ENCODE measurements at regions not wholly inside any gene's neighbourhood (a gene's known extent, or its start where the extent isn't known, plus 50 kb on each side); places are given as distances from the start of the nearest gene placed in this dataset.
"Not testable (repeated sequence)": the region's sequence is repeated elsewhere in the genome, so short reads cannot be mapped to it uniquely, and the experiment has no call there.

DNA sequence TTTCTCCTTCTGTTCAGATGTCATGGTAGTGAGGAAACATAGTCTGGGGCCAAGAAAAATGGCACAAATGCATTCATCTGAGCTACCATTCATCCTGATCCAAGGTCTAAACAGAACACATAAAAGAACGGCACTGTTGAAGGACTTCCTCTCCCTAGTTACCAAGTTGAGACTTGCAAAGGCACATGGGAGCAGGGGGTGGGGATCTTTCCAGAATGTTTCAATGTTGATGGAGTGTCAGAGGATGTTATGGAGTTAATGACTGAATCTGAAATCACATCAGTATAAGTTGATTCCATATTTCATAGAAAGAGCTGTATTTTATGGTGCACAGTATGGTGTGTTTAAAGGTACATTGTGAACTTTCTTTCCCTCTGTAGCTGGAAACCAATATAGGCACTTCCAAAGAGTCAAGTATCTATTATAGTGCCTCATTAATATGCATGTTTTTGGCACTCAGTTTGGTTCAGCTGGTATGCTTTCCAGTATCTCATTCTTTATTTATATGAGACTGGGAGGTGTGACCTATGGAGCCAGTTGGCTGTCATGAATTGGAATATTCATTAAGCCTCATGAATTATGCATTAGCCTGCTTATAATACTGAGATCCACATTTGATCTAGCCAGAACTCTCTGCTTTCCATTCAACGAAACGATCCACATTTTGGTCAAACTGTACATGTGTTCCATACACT, 603.0 kb downstream of the NR2F1-AS1 start:
- no peak for DNase-seq

DNA sequence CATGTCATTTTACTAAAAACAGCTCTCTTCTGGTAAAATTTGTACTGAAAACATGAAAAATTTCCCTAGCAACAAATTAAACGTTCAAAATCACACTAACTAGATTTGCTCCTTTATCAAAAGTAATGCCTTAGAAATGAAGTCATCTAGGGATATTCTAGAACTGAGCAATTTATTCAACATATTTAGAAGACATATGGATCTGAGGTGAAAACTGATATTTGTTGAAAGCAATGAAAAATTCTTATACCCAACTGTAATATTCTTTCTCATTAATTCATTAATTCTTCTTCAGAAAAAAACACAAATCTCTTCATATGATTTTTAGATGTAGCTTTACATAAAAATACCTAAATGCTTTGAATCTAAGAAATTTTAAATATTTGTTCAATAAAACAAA, 604.9 kb downstream of the NR2F1-AS1 start:
- no peak for DNase-seq

DNA sequence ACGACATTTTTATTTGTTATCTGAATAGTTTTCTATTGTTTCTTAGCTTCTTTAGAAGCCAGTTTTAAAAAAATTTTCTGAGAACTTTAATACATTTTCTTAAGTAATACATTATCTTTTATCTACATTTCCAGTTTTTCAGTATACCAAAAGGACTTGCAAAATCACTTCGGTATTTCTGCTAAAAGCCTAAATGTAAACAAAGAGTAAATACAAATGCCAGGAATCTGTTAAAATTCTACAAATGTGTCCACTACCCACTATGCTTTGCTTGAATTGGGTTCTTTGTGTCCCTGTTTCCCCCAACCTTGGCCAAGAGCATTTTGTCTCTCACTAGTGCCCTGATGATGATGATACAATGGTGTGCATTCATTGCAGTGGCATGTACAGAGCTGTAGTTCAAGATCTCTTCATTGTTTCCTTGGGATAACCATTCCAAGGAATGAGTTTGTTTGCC, 611.2 kb downstream of the NR2F1-AS1 start:
- no peak for DNase-seq

DNA sequence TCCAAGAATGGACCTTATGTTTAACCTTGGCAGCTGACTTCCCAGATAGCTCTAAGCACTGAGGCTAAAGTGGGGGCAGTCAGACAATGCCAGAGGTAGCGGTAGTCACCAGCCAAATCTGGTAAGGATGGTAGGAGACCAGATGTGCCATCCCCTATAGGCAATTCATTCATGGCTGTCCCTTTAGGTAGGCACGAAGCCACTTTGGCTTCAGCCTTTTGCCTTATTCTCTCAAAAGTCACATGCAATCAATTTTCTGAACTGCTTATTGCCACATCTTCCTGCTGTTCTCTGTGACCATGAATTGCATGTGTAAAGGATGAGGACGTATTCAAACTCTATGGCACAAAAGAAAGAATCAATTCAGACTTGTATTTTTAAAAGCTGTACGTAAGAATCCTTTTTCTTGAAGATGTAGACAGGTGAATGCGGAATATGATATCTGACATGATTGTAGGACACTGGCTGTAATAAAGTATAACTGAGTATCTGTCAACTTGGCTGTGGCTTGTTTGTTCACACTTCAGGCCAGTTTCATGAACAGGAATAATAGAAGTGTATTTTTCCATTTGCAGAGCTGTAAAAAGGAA, 611.7 kb downstream of the NR2F1-AS1 start:
- DNase-seq, result no peak

DNA sequence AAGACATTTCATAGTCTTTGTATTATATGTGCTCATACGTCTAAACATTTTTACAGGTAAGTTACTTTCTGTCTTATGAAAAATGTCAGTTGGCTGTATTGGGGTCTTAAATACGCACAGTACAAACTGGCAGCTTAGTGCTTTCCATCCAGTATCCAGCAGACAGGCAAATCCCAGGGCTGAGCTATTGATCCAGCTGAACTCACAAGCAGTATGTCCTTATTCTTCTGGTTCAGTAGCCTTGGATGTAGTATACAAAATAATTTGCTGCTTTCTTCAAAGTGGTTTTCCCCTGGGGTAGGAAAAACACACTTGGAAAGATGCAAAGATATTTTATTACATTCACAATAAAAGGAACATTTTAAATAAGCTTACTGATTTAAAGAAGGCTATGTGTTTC, 617.2 kb downstream of the NR2F1-AS1 start:
- no peak for DNase-seq

DNA sequence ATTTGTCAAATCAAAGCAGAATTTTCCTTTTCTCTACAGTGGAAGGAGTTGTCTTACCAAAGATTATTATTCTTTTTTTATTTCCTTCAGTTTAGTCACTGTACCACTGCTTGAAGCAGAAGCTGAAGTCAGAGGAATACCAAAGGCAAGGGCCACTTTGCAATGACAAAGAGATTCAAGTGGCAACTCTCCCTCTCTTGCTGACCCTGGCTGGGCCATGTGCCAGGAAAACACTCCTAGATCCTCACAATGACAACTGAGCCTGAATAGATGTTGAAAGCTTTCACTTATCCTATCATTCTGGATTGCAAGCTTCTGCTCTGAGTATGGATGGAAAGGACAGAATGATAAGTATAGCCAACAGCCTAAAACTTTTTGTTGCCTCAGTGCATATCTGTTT, 618.3 kb downstream of the NR2F1-AS1 start:
- DNase-seq, result no peak

DNA sequence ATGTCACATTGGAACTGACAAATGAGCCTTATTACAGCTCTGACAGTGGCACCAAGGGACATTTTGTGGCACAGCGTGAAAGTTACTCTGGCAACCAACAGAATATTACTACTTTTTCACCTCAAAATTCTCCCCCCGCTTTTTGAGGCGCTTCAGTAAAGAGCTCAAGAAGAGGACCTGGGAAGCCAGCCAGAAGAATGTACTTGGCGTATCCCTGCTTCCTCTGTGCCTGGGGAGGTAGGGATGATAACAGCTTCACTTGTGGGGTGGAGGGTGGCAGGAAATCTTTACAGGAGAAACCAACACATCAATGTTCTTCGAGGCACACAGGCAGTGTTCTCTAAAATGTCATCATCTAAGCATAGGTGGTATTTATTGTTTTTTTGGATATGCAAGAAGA, 624.1 kb downstream of the NR2F1-AS1 start:
- DNase-seq, result no peak

DNA sequence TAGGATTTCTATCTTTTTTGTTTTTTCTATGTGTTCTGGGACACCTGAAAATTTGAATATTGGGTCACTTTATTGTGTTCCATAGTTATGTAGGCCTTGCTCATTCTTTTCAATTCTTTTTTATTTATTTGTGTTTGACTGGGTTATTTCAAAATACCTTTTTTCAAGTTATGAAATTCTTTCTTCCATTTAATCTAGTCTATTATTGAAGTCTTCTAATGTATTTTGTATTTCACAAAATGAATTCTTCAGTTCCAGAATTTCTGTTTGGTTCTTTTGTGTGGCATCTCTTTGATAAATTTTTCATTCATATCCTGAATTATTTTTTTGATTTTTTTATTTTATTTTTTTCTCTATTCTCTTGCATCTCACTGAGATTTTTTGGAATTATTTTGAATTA, 628.8 kb downstream of the NR2F1-AS1 start:
- DNase-seq, result no peak

DNA sequence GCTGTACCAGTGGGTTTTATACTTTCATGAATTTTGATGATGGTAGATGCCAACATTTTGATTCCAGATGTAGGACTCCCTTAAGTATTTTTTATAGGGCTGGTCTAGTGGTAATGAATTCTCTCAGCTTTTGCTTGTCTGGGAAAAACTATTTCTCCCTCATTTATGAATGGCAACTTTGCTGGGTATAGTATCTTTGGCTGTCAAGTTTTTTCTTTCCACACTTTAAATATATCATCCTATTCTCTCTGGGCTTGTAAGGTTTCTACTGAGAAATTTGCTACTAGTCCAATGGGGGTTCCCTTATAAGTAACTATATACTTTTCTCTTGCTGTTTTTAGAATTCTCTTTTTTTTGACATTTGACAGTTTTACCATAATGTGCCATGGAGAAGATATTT, 629.3 kb downstream of the NR2F1-AS1 start:
- no peak for DNase-seq

DNA sequence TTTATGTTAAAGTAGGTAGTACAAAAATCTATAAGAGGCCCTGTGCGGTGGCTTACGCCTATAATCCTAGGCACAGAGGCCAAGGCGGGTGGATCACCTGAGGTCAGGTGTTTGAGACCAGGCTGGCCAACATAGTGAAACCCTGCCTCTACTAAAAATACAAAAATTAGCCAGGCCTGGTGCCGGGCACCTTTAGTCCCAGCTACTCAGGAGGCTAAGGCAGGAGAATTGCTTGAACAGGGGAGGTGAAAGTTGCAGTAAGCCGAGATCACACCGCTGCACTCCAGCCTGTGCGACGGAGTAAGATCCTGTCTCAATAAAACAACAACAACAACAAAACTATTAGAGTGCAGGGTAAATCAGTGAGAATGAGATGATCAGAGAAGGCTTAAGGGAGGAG, 634.5 kb downstream of the NR2F1-AS1 start:
- DNase-seq, result no peak

DNA sequence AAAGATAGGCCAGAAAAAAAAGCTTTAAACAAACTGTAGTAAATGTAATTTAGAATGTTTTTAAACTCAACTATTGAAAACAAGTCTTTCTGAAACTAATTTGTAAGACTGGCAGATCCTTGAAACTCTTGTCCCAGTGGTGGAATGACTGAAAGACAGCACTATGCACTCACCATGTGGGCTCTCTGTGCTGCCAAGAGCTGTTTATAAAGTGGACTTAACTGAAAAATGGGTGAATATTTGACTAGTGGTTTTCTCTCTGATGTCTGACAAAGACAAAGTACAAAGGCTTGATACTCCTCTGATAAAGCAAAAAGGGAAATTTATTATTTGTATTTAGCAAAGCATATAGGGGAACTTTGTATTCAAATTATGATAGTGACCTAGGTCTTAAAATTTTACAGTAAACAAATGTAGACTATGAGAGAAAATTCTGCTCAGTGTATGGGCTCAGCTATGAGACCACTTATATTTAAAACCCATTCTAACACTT, 635.4 kb downstream of the NR2F1-AS1 start:
- DNase-seq, result no peak

DNA sequence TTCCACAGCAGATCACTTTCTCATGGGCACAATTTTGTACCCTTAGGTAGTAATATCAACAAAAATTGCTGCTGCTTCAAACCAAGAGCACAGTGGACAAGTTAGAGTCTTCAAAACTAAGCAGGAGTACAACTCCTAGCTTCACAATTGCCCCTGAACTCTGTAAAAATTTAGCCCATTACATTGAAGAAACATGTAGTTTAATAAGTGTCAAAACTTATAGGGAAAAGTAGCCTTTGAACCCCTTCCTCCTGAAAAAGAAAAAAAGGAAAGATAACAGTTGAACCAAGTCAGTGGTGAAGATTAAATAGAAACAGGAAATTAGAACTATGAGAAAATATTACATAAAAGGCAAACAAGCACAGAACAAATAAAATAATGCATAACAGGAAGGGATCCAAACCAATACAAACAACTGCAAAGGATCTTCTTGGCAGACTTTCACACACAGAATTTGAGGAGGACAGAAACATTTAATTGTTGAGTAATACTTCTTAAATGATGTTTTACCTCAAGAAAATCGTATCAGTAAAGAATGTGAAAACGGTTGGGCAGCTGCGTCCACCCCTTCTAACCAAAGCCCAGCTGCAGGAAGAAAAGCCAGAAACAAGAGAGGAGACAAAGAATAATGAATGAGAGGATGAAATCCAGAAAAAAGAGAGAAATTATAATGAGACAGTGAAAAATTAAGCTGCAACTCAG, 636.0 kb downstream of the NR2F1-AS1 start:
- no peak for DNase-seq

DNA sequence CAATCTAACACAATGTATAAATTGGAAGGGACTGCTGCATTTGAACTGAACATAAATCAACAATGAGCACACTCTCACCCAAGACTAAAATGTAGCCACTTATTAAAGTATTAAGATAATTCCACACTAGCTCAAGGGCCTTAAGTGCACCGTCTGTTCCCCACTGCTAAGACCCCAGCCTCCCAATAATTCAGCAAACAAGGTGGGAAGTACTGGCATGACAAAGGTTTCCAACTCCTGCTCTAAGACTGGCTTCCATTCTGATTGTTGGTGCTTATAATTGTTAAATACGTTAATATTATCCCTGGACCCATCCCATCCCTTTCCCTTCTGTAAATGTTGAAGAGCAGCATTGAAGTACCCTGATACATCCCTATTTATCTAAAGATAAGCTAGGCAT, 636.7 kb downstream of the NR2F1-AS1 start:
- no peak for DNase-seq

DNA sequence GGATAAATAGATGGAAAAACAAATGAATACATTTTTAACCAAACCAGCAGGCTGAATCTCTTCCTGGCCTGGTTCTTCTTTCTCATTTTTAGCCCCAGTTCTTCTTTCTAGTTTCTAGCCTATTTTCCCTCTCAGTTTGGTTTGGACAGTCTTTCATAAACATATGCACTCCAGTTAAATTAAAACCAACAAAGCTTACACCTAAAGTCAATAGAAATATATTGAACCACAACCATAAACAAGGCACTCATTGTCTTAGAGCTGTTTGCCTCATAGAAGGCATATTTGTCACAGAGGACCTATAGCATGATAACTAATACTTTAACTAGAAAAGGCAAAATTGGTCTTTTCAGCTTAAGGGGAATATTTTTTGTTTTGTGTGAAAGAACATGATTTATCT, 638.3 kb downstream of the NR2F1-AS1 start:
- no peak for DNase-seq

DNA sequence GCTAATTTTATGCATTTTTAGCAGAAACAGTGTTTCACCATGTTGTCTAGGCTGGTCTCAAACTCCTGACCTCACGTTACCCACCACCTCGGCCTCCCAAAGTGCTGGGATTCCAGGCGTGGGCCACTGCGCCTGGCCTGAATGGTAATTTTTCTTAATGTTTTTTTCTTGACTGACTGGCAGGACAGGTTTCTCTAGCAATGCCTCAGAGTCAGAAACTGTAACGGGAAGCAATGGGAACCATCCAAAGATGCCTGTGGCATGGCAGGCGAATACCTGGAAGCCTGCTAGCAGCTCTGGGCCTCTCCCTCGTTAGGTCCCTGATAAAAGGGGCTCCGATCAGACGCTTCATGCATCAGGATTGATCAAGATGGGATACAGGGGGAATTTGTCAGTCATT, 639.2 kb downstream of the NR2F1-AS1 start:
- no peak for DNase-seq

DNA sequence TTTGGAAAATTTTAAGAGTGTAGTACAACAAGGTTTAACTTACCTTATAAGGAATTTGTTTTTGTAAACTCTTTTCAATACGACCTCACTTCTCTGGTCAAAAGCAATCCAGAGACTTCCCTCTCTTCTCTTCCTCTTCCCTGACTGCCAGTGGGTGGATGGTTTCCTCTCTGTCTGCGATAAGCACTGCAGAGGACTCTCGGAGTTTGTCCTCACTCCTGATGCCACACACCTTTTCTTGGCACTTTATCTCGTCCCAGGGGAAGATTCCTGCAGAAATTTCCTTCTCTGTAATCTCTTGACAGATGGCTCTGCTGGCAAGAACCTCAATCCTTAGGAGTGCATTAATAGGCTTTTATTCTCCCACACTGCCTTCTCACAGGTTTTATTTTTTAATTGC, 641.6 kb downstream of the NR2F1-AS1 start:
- DNase-seq, result no peak

DNA sequence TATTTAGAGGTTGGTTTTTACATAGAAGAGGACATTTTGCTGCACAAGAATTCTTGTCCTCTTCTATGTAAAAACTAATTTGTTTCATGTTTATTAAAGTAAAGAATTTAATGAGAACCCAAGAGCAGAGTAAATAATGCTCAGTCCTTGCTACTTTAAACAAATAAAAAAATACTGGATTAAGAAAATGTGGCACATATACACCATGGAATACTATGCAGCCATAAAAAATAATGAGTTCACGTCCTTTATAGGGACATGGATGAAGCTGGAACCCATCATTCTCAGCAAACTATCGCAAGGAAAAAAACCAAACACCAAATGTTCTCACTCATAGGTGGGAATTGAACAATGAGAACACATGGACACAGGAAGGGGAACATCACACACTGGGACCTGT, 643.6 kb downstream of the NR2F1-AS1 start:
- DNase-seq, result not testable (repeated sequence)

DNA sequence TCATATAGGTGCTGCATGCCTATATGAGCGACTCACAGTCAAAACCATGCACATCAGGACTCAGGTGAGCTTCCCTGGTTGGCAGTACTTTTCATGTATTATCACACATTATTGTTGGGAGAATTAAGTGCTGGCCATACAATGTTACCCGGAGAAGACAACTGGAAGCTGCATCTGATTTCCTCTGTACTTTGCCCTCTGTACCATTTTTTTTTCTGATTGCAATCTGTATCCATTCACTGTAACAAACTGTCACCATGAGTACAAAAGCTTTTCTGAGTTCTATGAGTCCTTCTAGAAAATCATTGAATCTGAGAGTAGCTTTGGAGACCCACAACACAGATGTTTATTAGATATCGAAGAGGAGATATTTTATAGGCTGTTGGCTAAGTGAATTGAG, 651.0 kb downstream of the NR2F1-AS1 start:
- DNase-seq, result no peak

DNA sequence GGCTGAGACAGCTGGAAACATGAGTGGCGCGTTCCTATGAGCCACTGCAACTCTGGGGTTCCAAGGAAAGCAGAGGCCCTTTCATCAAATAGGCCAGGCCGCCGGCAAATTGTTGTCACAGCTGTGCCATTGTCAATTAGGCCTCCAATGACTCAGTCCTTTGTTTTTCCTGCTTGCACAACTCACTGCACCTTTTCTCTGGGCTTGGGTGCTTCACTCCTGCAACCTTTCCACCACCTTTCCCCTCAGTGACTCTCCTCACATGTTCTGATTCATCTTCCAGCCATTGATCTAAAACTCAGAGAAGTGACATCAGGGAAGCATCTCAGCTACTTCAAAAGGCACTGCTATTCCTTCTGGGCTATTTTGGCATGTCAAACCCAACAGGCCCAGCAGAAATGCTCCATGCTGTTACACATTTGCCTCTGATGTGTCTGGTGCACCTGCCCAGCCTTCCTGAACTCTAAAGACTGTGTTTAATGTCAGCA, 653.7 kb downstream of the NR2F1-AS1 start:
- no peak for DNase-seq

DNA sequence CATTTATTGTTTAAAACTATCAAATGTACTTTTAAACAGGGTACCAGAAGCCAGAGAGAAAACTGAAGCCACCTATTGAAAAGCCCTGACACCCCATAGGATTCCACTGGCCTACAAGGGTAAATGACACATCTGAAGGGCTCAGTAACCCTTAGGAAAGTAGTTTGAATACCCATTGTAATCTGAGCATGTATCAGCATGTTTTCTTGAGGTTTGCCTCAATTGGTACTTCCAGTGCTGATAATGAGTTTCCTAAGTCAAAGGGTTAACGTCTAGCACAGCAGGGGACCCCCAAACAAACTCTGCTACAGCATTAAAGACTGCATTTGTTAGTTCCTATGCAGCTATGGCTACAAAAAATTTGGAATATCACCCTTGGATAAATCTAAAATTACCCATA, 657.1 kb downstream of the NR2F1-AS1 start:
- DNase-seq, result no peak

DNA sequence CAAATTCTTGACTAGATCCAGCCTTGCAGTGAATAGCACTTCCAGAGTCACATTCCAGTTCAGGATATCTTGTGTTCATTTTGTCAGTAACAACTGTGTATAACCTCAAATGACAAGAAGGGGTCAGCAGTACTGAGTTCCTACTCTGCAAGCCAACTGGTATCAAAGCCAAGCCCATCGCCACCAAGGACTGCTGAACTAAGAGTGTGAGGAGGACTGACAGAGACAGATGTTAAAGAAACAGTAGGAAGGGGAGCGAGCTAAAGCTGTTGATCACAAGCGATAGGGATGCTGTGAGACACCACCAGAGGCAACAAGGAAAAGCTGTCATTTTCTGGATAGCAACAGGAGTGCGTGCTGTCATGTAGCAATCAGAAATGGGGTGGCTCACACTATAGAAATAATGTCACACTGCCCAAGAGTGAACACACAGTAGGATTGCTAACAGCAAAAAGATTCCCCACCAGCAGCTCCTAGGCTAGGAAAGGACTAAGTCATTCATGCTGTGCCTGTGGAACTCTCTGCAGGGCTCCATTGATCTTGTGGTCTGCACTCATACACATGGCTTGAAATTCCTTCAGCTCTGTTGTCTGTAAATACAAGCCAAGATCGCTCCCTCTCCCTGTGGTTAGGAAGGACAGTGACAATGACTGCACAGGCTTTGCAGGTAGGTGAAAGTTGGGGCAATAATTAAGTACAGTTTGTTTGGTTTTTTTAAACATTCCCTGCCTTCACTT, 658.6 kb downstream of the NR2F1-AS1 start:
- no peak for DNase-seq

DNA sequence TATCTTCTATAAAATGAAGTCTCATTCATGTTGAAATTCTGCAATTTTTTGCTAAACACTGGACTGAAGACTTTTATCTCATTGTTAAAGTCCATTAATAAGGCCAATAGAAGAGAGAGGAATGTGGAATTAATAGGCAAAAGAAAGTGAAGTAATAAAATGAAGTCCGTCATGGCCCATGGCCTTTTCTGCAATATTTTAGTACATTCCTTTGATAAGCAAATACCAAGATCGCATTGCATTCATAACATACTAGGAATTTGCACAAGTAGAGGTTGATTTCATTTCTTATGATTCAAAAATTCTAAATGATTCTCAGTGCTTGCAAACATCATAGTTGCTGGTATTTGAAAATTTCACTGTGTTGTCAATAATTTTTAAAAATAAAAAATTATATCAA, 664.0 kb downstream of the NR2F1-AS1 start:
- DNase-seq, result no peak

DNA sequence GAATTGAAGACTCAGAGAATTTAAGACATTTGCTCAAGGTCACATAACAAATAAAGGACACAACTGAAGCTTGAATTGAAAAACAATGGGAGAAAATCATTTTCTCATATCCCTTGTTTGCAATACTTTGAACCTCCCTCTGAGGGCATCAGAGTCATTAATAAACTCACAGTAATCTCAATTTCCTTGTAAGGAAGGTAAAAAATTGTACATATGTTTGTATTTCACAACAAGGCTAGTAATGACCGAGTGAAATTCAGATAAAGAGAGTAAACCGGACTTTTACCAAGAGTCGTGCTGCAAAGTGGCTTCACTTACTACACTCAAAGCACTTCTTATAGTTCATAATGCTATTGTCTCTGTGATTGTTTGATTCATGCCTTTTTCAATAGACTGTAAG, 665.0 kb downstream of the NR2F1-AS1 start:
- no peak for DNase-seq
